KOPT-K1 (cell line): ENCODE measurements at regions not wholly inside any gene's neighbourhood (a gene's known extent, or its start where the extent isn't known, plus 50 kb on each side); places are given as distances from the start of the nearest gene placed in this dataset.

Experiments used
- H3K27ac ChIP-seq: fragments of 200-600 bp; sonication (generic); 2 replicates; pipeline ENCODE4 v1.5.1; 2016; ENCODE audit warnings: antibody characterized with exemption, mild to moderate bottlenecking, low read depth, low read length; ENCODE audit not compliant: poor library complexity, severe bottlenecking
- H3K36me3 ChIP-seq: fragments of 200-600 bp; sonication (generic); 2 replicates; pipeline ENCODE4 v1.5.1; 2017; ENCODE audit warnings: antibody characterized with exemption, mild to moderate bottlenecking, low read length, moderate library complexity; ENCODE audit not compliant: insufficient read depth
- H3K9me3 ChIP-seq: fragments of 200-600 bp; sonication (generic); 2 replicates; pipeline ENCODE4 v1.5.1; 2017; ENCODE audit warnings: antibody characterized with exemption, low read length, mild to moderate bottlenecking; ENCODE audit not compliant: insufficient read depth, poor library complexity, severe bottlenecking

DNA sequence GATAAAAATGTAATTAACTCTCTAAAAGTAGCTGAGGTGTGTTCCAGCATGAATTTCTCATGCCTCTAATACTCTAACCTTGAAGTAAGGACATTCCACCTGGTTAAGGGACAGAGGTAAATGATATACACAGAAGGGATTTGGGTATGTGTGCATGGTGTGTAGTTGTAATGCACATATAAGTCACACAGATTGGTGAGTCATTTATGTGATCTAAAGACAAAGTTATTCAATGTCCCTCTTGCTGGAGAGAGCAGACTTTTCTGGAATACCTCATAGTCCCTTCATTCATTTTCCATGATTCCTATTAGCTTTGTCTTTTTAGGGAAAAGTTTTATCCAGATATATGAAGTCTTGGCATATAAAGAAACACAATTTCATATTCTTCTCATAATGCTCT, 234.9 kb downstream of the SNAPC1 start:
- Histone ChIP-seq H3K36me3 (no peaks in the 10 kb centered on the region), H3K9me3 (peaks cover 3% of the 10 kb centered on the region), H3K27ac (no peak overlapping the region)

DNA sequence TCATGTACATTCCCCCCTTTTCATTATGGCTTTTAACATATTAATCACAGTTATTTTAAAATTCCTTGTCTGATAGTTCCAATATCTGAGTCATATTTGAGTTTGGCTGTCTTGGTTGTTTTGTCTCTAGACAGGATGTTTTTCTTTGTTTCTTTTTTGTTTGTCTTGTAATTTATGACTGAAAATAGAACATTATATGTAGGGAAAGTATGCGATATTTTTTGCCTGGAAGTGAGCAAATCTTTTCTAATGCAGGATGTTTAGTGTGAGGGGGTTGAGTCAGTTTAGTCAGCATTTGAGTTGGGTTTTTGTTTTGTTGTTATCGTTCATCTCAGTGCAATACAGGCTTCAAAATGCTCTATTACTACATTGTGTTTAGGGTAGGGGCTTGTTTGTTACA, 239.7 kb downstream of the SNAPC1 start:
- Histone ChIP-seq H3K27ac (no peak overlapping the region), H3K9me3 (peaks cover 11% of the 10 kb centered on the region), H3K36me3 (no peaks in the 10 kb centered on the region)

- Histone ChIP-seq H3K27ac (no peak overlapping the region), H3K9me3 (peaks cover 11% of the 10 kb centered on the region), H3K36me3 (no peaks in the 10 kb centered on the region)
Measured at GRCh38 chr14:62002642-62003041, 240.4 kb downstream of the SNAPC1 start.

- Histone ChIP-seq H3K36me3 (no peaks in the 10 kb centered on the region), H3K27ac (no peak overlapping the region), H3K9me3 (peaks cover 11% of the 10 kb centered on the region)
Measured at GRCh38 chr14:62003701-62004100, 241.5 kb downstream of the SNAPC1 start.

DNA sequence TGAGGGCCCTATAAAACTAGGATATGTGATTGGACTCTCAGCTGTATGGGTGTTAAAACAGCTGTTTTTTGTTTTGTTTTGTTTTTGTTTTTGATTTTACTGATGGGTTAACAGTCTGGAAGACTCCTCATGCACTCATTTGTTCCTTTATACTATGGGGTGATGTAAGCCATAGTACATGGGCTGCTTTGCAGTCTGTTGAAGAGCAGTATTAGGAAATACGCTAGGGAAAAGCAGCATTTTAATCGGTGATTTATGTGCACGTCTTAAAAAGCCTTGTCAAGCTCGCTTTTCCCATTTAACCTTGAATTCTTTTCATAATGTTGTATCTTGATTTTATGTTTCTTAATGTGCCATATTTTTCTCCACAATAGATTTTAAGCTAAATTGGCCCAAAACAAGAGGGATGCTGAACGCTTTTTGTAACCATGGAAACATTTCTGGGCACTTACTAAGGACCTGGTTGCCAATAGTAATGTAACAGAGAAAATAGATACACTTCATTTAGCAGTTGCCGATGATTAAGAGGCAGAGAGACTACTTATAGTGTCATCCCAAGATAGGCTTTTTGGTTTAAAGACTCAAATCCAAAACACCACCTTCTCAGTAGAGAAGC, 244.0 kb downstream of the SNAPC1 start:
- Histone ChIP-seq H3K27ac (no peak overlapping the region), H3K9me3 (peaks cover 10% of the 10 kb centered on the region), H3K36me3 (no peaks in the 10 kb centered on the region)

GRCh38 chr14:62015243-62015642, 253.0 kb downstream of the SNAPC1 start:
- no peaks in the 10 kb centered on the region for H3K9me3 ChIP-seq
- H3K27ac ChIP-seq, result no peak overlapping the region

DNA sequence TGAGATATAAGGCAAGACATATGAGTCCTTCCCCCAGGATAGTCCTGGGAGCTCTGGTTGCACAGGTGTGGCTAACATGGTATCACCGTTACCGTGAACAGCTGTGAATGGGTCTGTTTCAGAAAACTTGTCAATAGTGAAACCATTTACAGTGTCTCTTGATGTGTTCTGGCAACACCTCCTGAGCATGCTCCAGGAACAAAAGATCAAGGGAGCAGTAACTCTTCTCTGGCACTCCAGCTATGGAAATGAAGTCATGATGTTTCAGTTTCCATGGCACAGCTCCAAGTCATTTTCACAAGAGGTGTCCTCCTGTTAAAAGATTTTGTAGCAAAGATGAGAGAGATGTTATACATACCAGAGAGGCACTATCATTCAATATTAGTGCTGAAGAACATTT, 253.7 kb downstream of the SNAPC1 start:
- no peaks in the 10 kb centered on the region for H3K9me3 ChIP-seq
- no peaks in the 10 kb centered on the region for H3K36me3 ChIP-seq
- H3K27ac ChIP-seq, result no peak overlapping the region

More at GRCh38 chr14:62015243-62015642, 253.0 kb downstream of the SNAPC1 start:
- no peaks in the 10 kb centered on the region for H3K36me3 ChIP-seq

GRCh38 chr14:62017651-62018230, 255.5 kb downstream of the SNAPC1 start:
- Histone ChIP-seq H3K9me3 (no peaks in the 10 kb centered on the region), H3K36me3 (no peaks in the 10 kb centered on the region), H3K27ac (no peak overlapping the region)

DNA sequence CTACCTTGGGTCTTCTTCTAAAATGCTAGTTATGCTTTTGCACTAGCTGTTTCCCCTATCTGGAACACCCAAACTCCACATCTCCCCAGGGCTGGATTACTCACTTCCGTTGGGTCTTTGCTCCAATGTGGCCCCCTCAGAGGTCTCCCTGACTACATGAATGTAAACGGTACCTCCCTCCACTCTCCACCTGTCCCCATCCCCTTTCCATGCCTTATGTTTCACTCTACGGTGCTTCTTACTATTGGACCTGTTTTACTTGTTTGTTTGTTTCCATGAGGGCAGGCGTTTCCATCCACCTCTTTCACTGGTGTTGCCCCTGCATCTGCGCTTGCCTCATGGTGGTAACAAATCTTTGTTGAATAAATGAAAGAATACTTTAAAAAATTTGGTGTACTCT, 256.4 kb downstream of the SNAPC1 start:
- H3K27ac ChIP-seq, result no peak overlapping the region
- H3K9me3 ChIP-seq, result no peaks in the 10 kb centered on the region
- H3K36me3 ChIP-seq, result no peaks in the 10 kb centered on the region

GRCh38 chr14:62027958-62028357, 265.7 kb downstream of the SNAPC1 start:
- Histone ChIP-seq H3K9me3 (no peaks in the 10 kb centered on the region), H3K36me3 (no peaks in the 10 kb centered on the region), H3K27ac (no peak overlapping the region)

GRCh38 chr14:62029569-62029924, 267.3 kb downstream of the SNAPC1 start:
- Histone ChIP-seq H3K36me3 (no peaks in the 10 kb centered on the region), H3K9me3 (peaks cover 7% of the 10 kb centered on the region), H3K27ac (no peak overlapping the region)

DNA sequence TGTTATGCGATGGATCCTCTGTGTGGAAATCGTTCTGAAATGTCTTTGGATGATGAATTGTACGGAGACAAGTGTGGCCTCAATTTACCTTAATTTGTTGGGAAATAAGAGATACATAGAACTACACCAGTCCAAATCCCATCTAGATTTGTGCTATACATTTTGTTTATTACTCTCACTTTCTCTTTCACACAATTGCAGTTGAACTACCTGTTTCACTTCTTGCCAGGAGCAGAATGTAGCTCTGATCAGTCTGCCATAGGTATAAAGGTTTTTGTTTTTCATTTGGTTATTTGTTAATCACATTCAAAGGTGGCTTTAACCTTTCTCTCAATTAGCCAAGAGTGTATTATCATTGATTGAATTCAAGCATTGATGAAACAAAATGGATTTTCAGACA, 268.2 kb downstream of the SNAPC1 start:
- peaks cover 7% of the 10 kb centered on the region for H3K9me3 ChIP-seq
- no peaks in the 10 kb centered on the region for H3K36me3 ChIP-seq
- H3K27ac ChIP-seq, result no peak overlapping the region

GRCh38 chr14:62031504-62031903, 269.3 kb downstream of the SNAPC1 start:
- Histone ChIP-seq H3K9me3 (peaks cover 7% of the 10 kb centered on the region), H3K27ac (no peak overlapping the region), H3K36me3 (no peaks in the 10 kb centered on the region)

DNA sequence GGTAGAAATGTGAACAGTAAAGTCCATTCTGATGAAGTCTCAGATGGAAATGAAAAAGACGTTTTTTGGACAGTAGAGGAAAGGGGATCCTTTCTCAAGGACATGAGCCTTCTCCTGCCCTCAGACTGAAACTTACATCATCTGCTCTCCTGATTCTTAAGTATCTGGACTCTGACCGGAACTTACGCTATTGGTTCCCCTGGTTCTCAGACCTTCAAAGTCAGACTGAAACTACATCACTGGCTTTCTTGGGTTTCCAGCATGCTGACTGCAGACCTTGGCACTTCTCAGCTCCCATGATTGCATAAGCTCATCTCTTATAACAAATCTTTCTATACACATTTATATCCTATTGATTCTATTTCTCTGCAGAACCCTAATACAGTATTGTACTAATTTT, 291.0 kb downstream of the SNAPC1 start:
- Histone ChIP-seq H3K36me3 (no peaks in the 10 kb centered on the region), H3K27ac (no peak overlapping the region), H3K9me3 (no peaks in the 10 kb centered on the region)

DNA sequence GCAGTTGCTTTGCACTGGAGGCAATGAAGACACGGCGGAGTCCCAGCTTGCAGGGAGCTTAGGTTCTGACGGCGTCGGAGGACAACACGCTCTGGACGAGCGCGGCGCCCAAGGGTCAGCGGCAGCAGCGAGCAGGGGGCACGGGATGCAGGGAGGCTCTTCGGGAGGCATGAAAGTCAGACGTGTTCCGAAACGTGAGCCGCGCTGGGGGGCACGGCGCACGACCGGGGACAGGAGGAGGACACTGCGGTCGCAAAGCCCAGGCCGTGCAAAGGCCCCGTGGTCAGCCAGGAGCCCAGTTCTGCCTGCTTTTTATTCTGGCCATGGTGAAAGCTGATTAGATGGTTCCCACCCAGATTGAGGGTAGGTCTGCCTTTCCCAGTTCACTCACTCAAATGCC, 294.6 kb downstream of the SNAPC1 start:
- H3K9me3 ChIP-seq, result no peaks in the 10 kb centered on the region
- no peaks in the 10 kb centered on the region for H3K36me3 ChIP-seq
- H3K27ac ChIP-seq, result no peak overlapping the region

- Histone ChIP-seq H3K9me3 (no peaks in the 10 kb centered on the region), H3K27ac (no peak overlapping the region), H3K36me3 (no peaks in the 10 kb centered on the region)
Measured at GRCh38 chr14:62062645-62063044, 300.4 kb downstream of the SNAPC1 start.
